Testis (tissue), 2 donors: ENCODE measurements at regions not wholly inside any gene's neighbourhood (a gene's known extent, or its start where the extent isn't known, plus 50 kb on each side); places are given as distances from the start of the nearest gene placed in this dataset.

ENCODE experiments used
- CTCF ChIP-seq, 3 experiments: fragments of 450-650 bp in 2 of 3; fragments of 200-600 bp in 1 of 3; sonication (generic) in 1 of 3; IDR thresholded peaks; one replicate each; pipeline ENCODE4 v1.5.1; 2016 to 2019; ENCODE audit warnings: antibody characterized with exemption in 3 of 3, mild to moderate bottlenecking in 2 of 3, moderate library complexity in 1 of 3
- POLR2A ChIP-seq: fragments of 450-650 bp; IDR thresholded peaks from one replicate; pipeline ENCODE4 v1.6.1; 2017; ENCODE audit warnings: antibody characterized with exemption, mild to moderate bottlenecking, moderate library complexity

- TF ChIP-seq POLR2A: no peak
- TF ChIP-seq CTCF (IDR thresholded peaks at IDR 0.05): no peak
Observed at GRCh38 chr21:35288238-35288637, 239.1 kb upstream of the RUNX1 start.
